K562 (cell line): ENCODE measurements at regions not wholly inside any gene's neighbourhood (a gene's known extent, or its start where the extent isn't known, plus 50 kb on each side); places are given as distances from the start of the nearest gene placed in this dataset.

Experiments used
- FOXP1 ChIP-seq: sonication (generic); formaldehyde crosslinking; IDR thresholded peaks from 2 replicates; pipeline ENCODE4 v1.8.0; 2022; ENCODE audit warnings: mild to moderate bottlenecking, missing genetic modification reagents
- GABPA ChIP-seq: fragments of 200-800 bp; sonication (Bioruptor generic); conservative IDR thresholded peaks from 2 replicates; pipeline ENCODE4 v1.6.1; 2016; ENCODE audit warnings: low read depth, missing genetic modification characterization, missing compliant biosample characterization
- KDM5B ChIP-seq: fragments of 200-600 bp; sonication (generic); IDR thresholded peaks from 2 replicates; pipeline ENCODE4 v1.6.1; 2012; ENCODE audit warnings: low read depth, mild to moderate bottlenecking, moderate library complexity, low read length, control low read depth, inconsistent platforms; ENCODE audit not compliant: insufficient replicate concordance
- MAZ ChIP-seq, 2 experiments: fragments of 450-650 bp in 1 of 2; sonication (generic) in 1 of 2; formaldehyde crosslinking; IDR thresholded peaks in 1 of 2; conservative IDR thresholded peaks in 1 of 2; 2 replicates each; pipeline versions ENCODE4 v1.4.0 to v1.5.0; 2020; ENCODE audit warnings: mild to moderate bottlenecking in 1 of 2, missing genetic modification reagents in 1 of 2
- RB1 ChIP-seq: fragments of 450-650 bp; IDR thresholded peaks from 2 replicates; pipeline ENCODE4 v1.6.1; 2017; ENCODE audit warnings: low read depth, mild to moderate bottlenecking
- SP2 ChIP-seq: IDR thresholded peaks from 2 replicates; pipeline ENCODE4 v1.6.1; 2011; ENCODE audit warnings: mild to moderate bottlenecking, low read depth, low read length, moderate library complexity; ENCODE audit not compliant: poor library complexity, severe bottlenecking; ENCODE audit errors: extremely low read depth
- ZNF23 ChIP-seq: fragments of 250-450 bp; sonication (Bioruptor Pico); IDR thresholded peaks from 2 replicates; pipeline ENCODE4 v1.4.0; 2020; ENCODE audit warnings: mild to moderate bottlenecking
- ZNF311 ChIP-seq: fragments of 250-450 bp; sonication (Bioruptor Pico); IDR thresholded peaks from 2 replicates; pipeline ENCODE4 v1.4.0; 2020; ENCODE audit warnings: mild to moderate bottlenecking, moderate library complexity
- ZNF830 ChIP-seq: fragments of 250-450 bp; sonication (Bioruptor Pico); IDR thresholded peaks from 2 replicates; pipeline ENCODE4 v1.5.0; 2021; ENCODE audit warnings: mild to moderate bottlenecking
- TF ChIP-seq, protein P1 (sequence below), 3 experiments: IDR thresholded peaks in 2 of 3; conservative IDR thresholded peaks in 1 of 3; 2 replicates each; pipeline ENCODE4 v1.5.1; 2011 to 2012; ENCODE audit warnings: low read length in 3 of 3, mild to moderate bottlenecking in 3 of 3, control low read depth in 2 of 3, improper control_type of control experiment in 1 of 3, inconsistent platforms in 1 of 3, low read depth in 1 of 3, mixed read lengths in 1 of 3, moderate library complexity in 1 of 3; ENCODE audit not compliant: insufficient read depth in 2 of 3
- TF ChIP-seq, protein P2 (sequence below), 2 experiments: fragments of 450-650 bp in 1 of 2; IDR thresholded peaks; 2 replicates each; pipeline ENCODE4 v1.6.1; 2011 to 2017; ENCODE audit warnings: low read depth in 2 of 2, antibody characterized with exemption in 1 of 2, borderline replicate concordance in 1 of 2, low read length in 1 of 2, mild to moderate bottlenecking in 1 of 2, mixed read lengths in 1 of 2; ENCODE audit not compliant: control insufficient read depth in 1 of 2
- TF ChIP-seq, protein P3 (sequence below): fragments of 450-650 bp; IDR thresholded peaks from 2 replicates; pipeline ENCODE4 v1.6.1; 2016; ENCODE audit warnings: low read depth, mild to moderate bottlenecking, moderate library complexity

GRCh38 chr18:39019989-39020388, 1454.4 kb upstream of the CELF4 start:
- TF ChIP-seq ZNF830 (CRISPR knock-in tag) (no peak), GABPA (tag) (no peak), RB1 (no peak), MAZ (CRISPR knock-in tag; conservative IDR thresholded peaks at IDR 0.05 in 1 of 2, IDR thresholded peaks at IDR 0.05 in 1 of 2) (no peak), ZNF23 (CRISPR knock-in tag) (no peak), KDM5B (no peak), FOXP1 (CRISPR knock-in tag) (no peak), ZNF311 (CRISPR knock-in tag) (no peak), SP2 (no peak)
- TF ChIP-seq, protein P1, sequence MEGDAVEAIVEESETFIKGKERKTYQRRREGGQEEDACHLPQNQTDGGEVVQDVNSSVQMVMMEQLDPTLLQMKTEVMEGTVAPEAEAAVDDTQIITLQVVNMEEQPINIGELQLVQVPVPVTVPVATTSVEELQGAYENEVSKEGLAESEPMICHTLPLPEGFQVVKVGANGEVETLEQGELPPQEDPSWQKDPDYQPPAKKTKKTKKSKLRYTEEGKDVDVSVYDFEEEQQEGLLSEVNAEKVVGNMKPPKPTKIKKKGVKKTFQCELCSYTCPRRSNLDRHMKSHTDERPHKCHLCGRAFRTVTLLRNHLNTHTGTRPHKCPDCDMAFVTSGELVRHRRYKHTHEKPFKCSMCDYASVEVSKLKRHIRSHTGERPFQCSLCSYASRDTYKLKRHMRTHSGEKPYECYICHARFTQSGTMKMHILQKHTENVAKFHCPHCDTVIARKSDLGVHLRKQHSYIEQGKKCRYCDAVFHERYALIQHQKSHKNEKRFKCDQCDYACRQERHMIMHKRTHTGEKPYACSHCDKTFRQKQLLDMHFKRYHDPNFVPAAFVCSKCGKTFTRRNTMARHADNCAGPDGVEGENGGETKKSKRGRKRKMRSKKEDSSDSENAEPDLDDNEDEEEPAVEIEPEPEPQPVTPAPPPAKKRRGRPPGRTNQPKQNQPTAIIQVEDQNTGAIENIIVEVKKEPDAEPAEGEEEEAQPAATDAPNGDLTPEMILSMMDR (IDR thresholded peaks at IDR 0.05 in 2 of 3, conservative IDR thresholded peaks at IDR 0.05 in 1 of 3; ENCODE audit: insufficient read depth in 2 of 3, low read depth in 1 of 3, low read length in 3 of 3): no peak
- TF ChIP-seq, protein P2, sequence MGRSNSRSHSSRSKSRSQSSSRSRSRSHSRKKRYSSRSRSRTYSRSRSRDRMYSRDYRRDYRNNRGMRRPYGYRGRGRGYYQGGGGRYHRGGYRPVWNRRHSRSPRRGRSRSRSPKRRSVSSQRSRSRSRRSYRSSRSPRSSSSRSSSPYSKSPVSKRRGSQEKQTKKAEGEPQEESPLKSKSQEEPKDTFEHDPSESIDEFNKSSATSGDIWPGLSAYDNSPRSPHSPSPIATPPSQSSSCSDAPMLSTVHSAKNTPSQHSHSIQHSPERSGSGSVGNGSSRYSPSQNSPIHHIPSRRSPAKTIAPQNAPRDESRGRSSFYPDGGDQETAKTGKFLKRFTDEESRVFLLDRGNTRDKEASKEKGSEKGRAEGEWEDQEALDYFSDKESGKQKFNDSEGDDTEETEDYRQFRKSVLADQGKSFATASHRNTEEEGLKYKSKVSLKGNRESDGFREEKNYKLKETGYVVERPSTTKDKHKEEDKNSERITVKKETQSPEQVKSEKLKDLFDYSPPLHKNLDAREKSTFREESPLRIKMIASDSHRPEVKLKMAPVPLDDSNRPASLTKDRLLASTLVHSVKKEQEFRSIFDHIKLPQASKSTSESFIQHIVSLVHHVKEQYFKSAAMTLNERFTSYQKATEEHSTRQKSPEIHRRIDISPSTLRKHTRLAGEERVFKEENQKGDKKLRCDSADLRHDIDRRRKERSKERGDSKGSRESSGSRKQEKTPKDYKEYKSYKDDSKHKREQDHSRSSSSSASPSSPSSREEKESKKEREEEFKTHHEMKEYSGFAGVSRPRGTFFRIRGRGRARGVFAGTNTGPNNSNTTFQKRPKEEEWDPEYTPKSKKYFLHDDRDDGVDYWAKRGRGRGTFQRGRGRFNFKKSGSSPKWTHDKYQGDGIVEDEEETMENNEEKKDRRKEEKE (IDR thresholded peaks at IDR 0.05; ENCODE audit: borderline replicate concordance in 1 of 2, control insufficient read depth in 1 of 2, low read depth in 2 of 2, low read length in 1 of 2): no peak
- TF ChIP-seq, protein P3, sequence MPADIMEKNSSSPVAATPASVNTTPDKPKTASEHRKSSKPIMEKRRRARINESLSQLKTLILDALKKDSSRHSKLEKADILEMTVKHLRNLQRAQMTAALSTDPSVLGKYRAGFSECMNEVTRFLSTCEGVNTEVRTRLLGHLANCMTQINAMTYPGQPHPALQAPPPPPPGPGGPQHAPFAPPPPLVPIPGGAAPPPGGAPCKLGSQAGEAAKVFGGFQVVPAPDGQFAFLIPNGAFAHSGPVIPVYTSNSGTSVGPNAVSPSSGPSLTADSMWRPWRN: no peak
